Neural cell (in vitro differentiated cells): ENCODE measurements at regions not wholly inside any gene's neighbourhood (a gene's known extent, or its start where the extent isn't known, plus 50 kb on each side); places are given as distances from the start of the nearest gene placed in this dataset.

Source experiments
- H2AFZ ChIP-seq: fragments of 200-600, 300-800 bp; sonication (generic), shearing (Covaris generic); 2 replicates; pipeline ENCODE4 v1.6.0; 2014; ENCODE audit warnings: low read depth, mild to moderate bottlenecking, antibody characterized with exemption, low read length, moderate library complexity
- H3F3A ChIP-seq: fragments of 200-600 bp; shearing (Covaris generic); 2 replicates; pipeline ENCODE4 v1.6.1; 2016; ENCODE audit warnings: mild to moderate bottlenecking, moderate library complexity, mixed read lengths, antibody characterized with exemption, low read length; ENCODE audit not compliant: insufficient read depth, poor library complexity, severe bottlenecking
- H3K27ac ChIP-seq: fragments of 200-600, 300-800 bp; sonication (generic), shearing (Covaris generic); 2 replicates; pipeline ENCODE4 v1.5.1; 2014; ENCODE audit warnings: mild to moderate bottlenecking, low read length, moderate library complexity
- H3K27me3 ChIP-seq: fragments of 300-800, 200-600 bp; sonication (generic), shearing (Covaris generic); 2 replicates; pipeline ENCODE4 v1.6.0; 2014; ENCODE audit warnings: mild to moderate bottlenecking, low read depth, low read length, moderate library complexity; ENCODE audit not compliant: insufficient read depth
- H3K36me3 ChIP-seq: fragments of 300-800, 200-600 bp; sonication (generic), shearing (Covaris generic); 2 replicates; pipeline ENCODE4 v1.5.1; 2014; ENCODE audit warnings: mild to moderate bottlenecking, antibody characterized with exemption, low read length, moderate library complexity; ENCODE audit not compliant: insufficient read depth
- H3K4me2 ChIP-seq: fragments of 300-800, 200-600 bp; sonication (generic), shearing (Covaris generic); 2 replicates; pipeline ENCODE4 v1.6.0; 2014; ENCODE audit warnings: mild to moderate bottlenecking, low read length
- H3K4me3 ChIP-seq: fragments of 300-800, 200-600 bp; sonication (generic), shearing (Covaris generic); 2 replicates; pipeline ENCODE4 v1.5.1; 2014; ENCODE audit warnings: mild to moderate bottlenecking, low read length, moderate library complexity
- H3K79me2 ChIP-seq: fragments of 200-600 bp; shearing (Covaris generic); replicated peaks from 2 replicates; pipeline ENCODE4 v1.6.0; 2014; ENCODE audit warnings: mild to moderate bottlenecking, low read length, moderate library complexity; ENCODE audit not compliant: insufficient read depth
- H3K9ac ChIP-seq: fragments of 300-800, 200-600 bp; sonication (generic), shearing (Covaris generic); 2 replicates; pipeline ENCODE4 v1.6.1; 2016; ENCODE audit warnings: mild to moderate bottlenecking, low read length, mixed read lengths
- H3K9me2 ChIP-seq: fragments of 200-600 bp; shearing (Covaris generic); 2 replicates; pipeline ENCODE4 v1.6.1; 2016; ENCODE audit warnings: mild to moderate bottlenecking, low read length, mixed read lengths; ENCODE audit not compliant: insufficient read depth
- H3K9me3 ChIP-seq: fragments of 200-600, 300-800 bp; sonication (generic), shearing (Covaris generic); 2 replicates; pipeline ENCODE4 v1.6.1; 2016; ENCODE audit warnings: mild to moderate bottlenecking, mixed run types, low read length, moderate library complexity, mixed read lengths
- H4K20me1 ChIP-seq: fragments of 200-600 bp; shearing (Covaris generic); 2 replicates; pipeline ENCODE4 v1.6.1; 2016; ENCODE audit warnings: mild to moderate bottlenecking, mixed run types; ENCODE audit not compliant: insufficient read depth
- CTCF ChIP-seq: fragments of 450-650 bp; IDR thresholded peaks from 2 replicates; pipeline ENCODE4 v1.5.1; 2014; ENCODE audit warnings: antibody characterized with exemption, mild to moderate bottlenecking, moderate library complexity; ENCODE audit not compliant: poor library complexity, severe bottlenecking
- EP300 ChIP-seq: fragments of 450-650 bp; conservative IDR thresholded peaks from 2 replicates; pipeline ENCODE4 v1.6.1; 2014; ENCODE audit warnings: antibody characterized with exemption, mild to moderate bottlenecking, moderate library complexity; ENCODE audit not compliant: poor library complexity, severe bottlenecking
- EZH2 ChIP-seq: fragments of 200-600, 300-800 bp; shearing (Covaris generic), sonication (generic); IDR thresholded peaks from 2 replicates; pipeline ENCODE4 v1.6.1; 2014; ENCODE audit warnings: antibody characterized with exemption, low read length, borderline replicate concordance, mild to moderate bottlenecking; ENCODE audit not compliant: insufficient read depth, poor library complexity, severe bottlenecking
- MXI1 ChIP-seq: fragments of 450-650 bp; conservative IDR thresholded peaks from 2 replicates; pipeline ENCODE4 v1.6.1; 2014; ENCODE audit warnings: antibody characterized with exemption, mild to moderate bottlenecking; ENCODE audit not compliant: poor library complexity, severe bottlenecking
- POLR2AphosphoS5 ChIP-seq: IDR thresholded peaks from 2 replicates; pipeline ENCODE4 v1.6.1; 2012
- RAD21 ChIP-seq: fragments of 450-650 bp; conservative IDR thresholded peaks from 2 replicates; pipeline ENCODE4 v1.6.1; 2014; ENCODE audit warnings: antibody characterized with exemption, mild to moderate bottlenecking, moderate library complexity
- REST ChIP-seq: IDR thresholded peaks from 2 replicates; pipeline ENCODE4 v1.6.1; 2012; ENCODE audit warnings: borderline replicate concordance
- SMC3 ChIP-seq: fragments of 450-650 bp; conservative IDR thresholded peaks from 2 replicates; pipeline ENCODE4 v1.6.1; 2014; ENCODE audit warnings: antibody characterized with exemption, mild to moderate bottlenecking, moderate library complexity; ENCODE audit not compliant: poor library complexity
- TAF1 ChIP-seq: IDR thresholded peaks from 2 replicates; pipeline ENCODE4 v1.6.1; 2012; ENCODE audit warnings: low read depth

- H3K79me2 ChIP-seq = peaks cover 10% of the 10 kb centered on the region
- TF ChIP-seq RAD21 (no peak), EZH2 (no peak), POLR2AphosphoS5 (no peak), REST (no peak), MXI1 (no peak), TAF1 (no peak), SMC3 (no peak), CTCF (no peak), EP300 (no peak)
Observed at GRCh38 chr12:77406219-77406905, 341.0 kb upstream of the E2F7 start.

GRCh38 chr12:77402716-77403115 lies 337.3 kb upstream of the E2F7 start:
- no peaks in the 10 kb centered on the region for H3K27me3 ChIP-seq
- H3K4me2 ChIP-seq = no peak overlapping the region
- H2AFZ ChIP-seq = no peak overlapping the region
- H3K9ac ChIP-seq = no peak overlapping the region
- H3K27ac ChIP-seq = no peak overlapping the region
- no peaks in the 10 kb centered on the region for H3F3A ChIP-seq
- H3K9me2 ChIP-seq = no peaks in the 10 kb centered on the region
- H3K36me3 ChIP-seq = no peaks in the 10 kb centered on the region
- no peak for TF ChIP-seq POLR2AphosphoS5
- no peak for TF ChIP-seq MXI1
- no peak for TF ChIP-seq TAF1
- TF ChIP-seq EZH2 = no peak
- no peak for TF ChIP-seq CTCF
- TF ChIP-seq SMC3 = no peak
- no peaks in the 10 kb centered on the region for H3K9me3 ChIP-seq
- peaks cover 6% of the 10 kb centered on the region for H3K79me2 ChIP-seq
- no peak overlapping the region for H3K4me3 ChIP-seq
- H4K20me1 ChIP-seq = no peaks in the 10 kb centered on the region

More at GRCh38 chr12:77406219-77406905, 341.0 kb upstream of the E2F7 start:
- H3F3A ChIP-seq = no peaks in the 10 kb centered on the region
- H3K9ac ChIP-seq = no peak overlapping the region
- no peak overlapping the region for H2AFZ ChIP-seq
- no peaks in the 10 kb centered on the region for H3K36me3 ChIP-seq
- no peaks in the 10 kb centered on the region for H4K20me1 ChIP-seq
- no peaks in the 10 kb centered on the region for H3K9me3 ChIP-seq
- no peaks in the 10 kb centered on the region for H3K27me3 ChIP-seq
- no peaks in the 10 kb centered on the region for H3K9me2 ChIP-seq
- no peak overlapping the region for H3K4me3 ChIP-seq
- no peak overlapping the region for H3K4me2 ChIP-seq
- no peak overlapping the region for H3K27ac ChIP-seq
